ENCODE measurements at regions not wholly inside any gene's neighbourhood (a gene's known extent, or its start where the extent isn't known, plus 50 kb on each side); places are given as distances from the start of the nearest gene placed in this dataset.

GRCh38 chr15:70443486-70444273 lies 319.7 kb downstream of the UACA start:
- in situ Hi-C loops (cut with MboI; ENCODE audit: low pct_ligation_motif_present in 1 of 4, low pct_unique_long_range_greater_than_20kb in 1 of 4, low sequenced_read_pairs in 3 of 4) (no loop called here), intact Hi-C loops (cut with DNase I; ENCODE audit: low total_unique reads) (no loop called here)
- no peak overlapping the region for H3K4me3 ChIP-seq
- H3K4me1 ChIP-seq, result peaks cover 0 to 12% (median 5%) of the 10 kb centered on the region in 4 donors
- no peaks in the 10 kb centered on the region for H3K9me3 ChIP-seq
- no peak for TF ChIP-seq POLR2AphosphoS5 (IDR thresholded peaks at IDR 0.05)
- no peak for DNase-seq
- H3K27me3 ChIP-seq, result peaks cover 11% of the 10 kb centered on the region
- H3K27ac ChIP-seq, result no peak overlapping the region
- 70 to 71% methylated on average over 7 to 9 of the region's 9 CpGs for WGBS, 2 donors (ENCODE audit: low coverage in 1 of 2)
- H3K36me3 ChIP-seq, result no peaks in the 10 kb centered on the region

- intact Hi-C loops (cut with DNase I; ENCODE audit: low total_unique reads) (no loop called here), in situ Hi-C loops (cut with MboI; ENCODE audit: low pct_ligation_motif_present in 1 of 4, low pct_unique_long_range_greater_than_20kb in 1 of 4, low sequenced_read_pairs in 3 of 4) (no loop called here)
- Histone ChIP-seq H3K9me3 (no peaks in the 10 kb centered on the region), H3K4me1 (peaks cover 0 to 7% (median 3%) of the 10 kb centered on the region in 4 donors), H3K4me3 (no peak overlapping the region), H3K36me3 (no peaks in the 10 kb centered on the region), H3K27me3 (peaks cover 3% of the 10 kb centered on the region), H3K27ac (no peak overlapping the region)
- no peak for DNase-seq
- no peak for TF ChIP-seq EP300 (IDR thresholded peaks at IDR 0.05; ENCODE audit: low read depth)
- whole genome bisulfite sequencing, 2 donors (ENCODE audit: low coverage in 1 of 2), result 57 to 82% methylated on average over 6 to 13 of the region's 13 CpGs
These were observed 320.6 kb downstream of the UACA start for GRCh38 chr15:70442616-70443321.

- H3K27me3 ChIP-seq, result no peaks in the 10 kb centered on the region
- H3K27ac ChIP-seq, result no peak overlapping the region
- WGBS, 2 donors (ENCODE audit: low coverage in 1 of 2), result 88 to 100% methylated on average over 1 to 13 of the region's 13 CpGs
- in situ Hi-C loops (cut with MboI; ENCODE audit: low pct_ligation_motif_present in 1 of 4, low pct_unique_long_range_greater_than_20kb in 1 of 4, low sequenced_read_pairs in 3 of 4) (no loop called here), intact Hi-C loops (cut with DNase I; ENCODE audit: low total_unique reads) (no loop called here)
- H3K4me1 ChIP-seq, result peaks cover 0 to 1% (median 0%) of the 10 kb centered on the region in 4 donors
- H3K9me3 ChIP-seq, result no peaks in the 10 kb centered on the region
- no peak for DNase-seq
- no peak for TF ChIP-seq CTCF (IDR thresholded peaks at IDR 0.05)
- TF ChIP-seq POLR2A (IDR thresholded peaks at IDR 0.05), result no peak
- TF ChIP-seq POLR2AphosphoS5 (IDR thresholded peaks at IDR 0.05), result no peak
- TF ChIP-seq EP300 (IDR thresholded peaks at IDR 0.05; ENCODE audit: low read depth), result no peak
- H3K36me3 ChIP-seq, result no peaks in the 10 kb centered on the region
- H3K4me3 ChIP-seq, result no peak overlapping the region
These were observed 321.1 kb downstream of the UACA start for GRCh38 chr15:70442211-70442610.

GRCh38 chr15:70440416-70441138 lies 322.8 kb downstream of the UACA start:
- intact Hi-C loops (cut with DNase I; ENCODE audit: low total_unique reads), result no loop called here
- no peaks in the 10 kb centered on the region for H3K9me3 ChIP-seq
- TF ChIP-seq EP300 (IDR thresholded peaks at IDR 0.05; ENCODE audit: low read depth), result no peak
- TF ChIP-seq POLR2A (IDR thresholded peaks at IDR 0.05), result no peak
- no peak for TF ChIP-seq POLR2AphosphoS5 (IDR thresholded peaks at IDR 0.05)
- TF ChIP-seq CTCF (IDR thresholded peaks at IDR 0.05), result no peak
- 86 to 95% methylated on average over 5 to 10 of the region's 10 CpGs for WGBS, 2 donors (ENCODE audit: low coverage in 1 of 2)
- in situ Hi-C loops (cut with MboI; ENCODE audit: low pct_ligation_motif_present in 1 of 4, low pct_unique_long_range_greater_than_20kb in 1 of 4, low sequenced_read_pairs in 3 of 4), result no loop called here
- no peaks in the 10 kb centered on the region for H3K27me3 ChIP-seq
- DNase-seq, result no peak
- H3K27ac ChIP-seq, result no peak overlapping the region
- H3K36me3 ChIP-seq, result no peaks in the 10 kb centered on the region
- no peak overlapping the region for H3K4me3 ChIP-seq
- H3K4me1 ChIP-seq, result no peaks in the 10 kb centered on the region

GRCh38 chr15:70439880-70440279 lies 323.5 kb downstream of the UACA start:
- Histone ChIP-seq H3K27me3 (no peaks in the 10 kb centered on the region), H3K4me1 (peaks cover 0 to 5% (median 0%) of the 10 kb centered on the region in 4 donors), H3K9me3 (no peaks in the 10 kb centered on the region), H3K36me3 (no peaks in the 10 kb centered on the region), H3K4me3 (no peak overlapping the region), H3K27ac (no peak overlapping the region)
- TF ChIP-seq POLR2A (IDR thresholded peaks at IDR 0.05), result no peak
- no peak for TF ChIP-seq CTCF (IDR thresholded peaks at IDR 0.05)
- DNase-seq, result no peak
- in situ Hi-C loops (cut with MboI; ENCODE audit: low pct_ligation_motif_present in 1 of 4, low pct_unique_long_range_greater_than_20kb in 1 of 4, low sequenced_read_pairs in 3 of 4), result no loop called here
- WGBS, 2 donors (ENCODE audit: low coverage in 1 of 2), result 97 to 100% methylated on average over 3 to 4 of the region's 5 CpGs
- intact Hi-C loops (cut with DNase I; ENCODE audit: low total_unique reads), result no loop called here

Data from transverse colon (tissue), 4 donors.